ACHN (cell line): ENCODE measurements at regions not wholly inside any gene's neighbourhood (a gene's known extent, or its start where the extent isn't known, plus 50 kb on each side); places are given as distances from the start of the nearest gene placed in this dataset.
"Not testable (repeated sequence)": the region's sequence is repeated elsewhere in the genome, so short reads cannot be mapped to it uniquely, and the experiment has no call there.

Experiments
- DNase-seq: peaks from one replicate; pipeline ENCODE4 v3.0.0-alpha.2; 2015
- in situ Hi-C: cut with HindIII; loops from 2 replicates; pipeline ENCODE4 v1.10.0; 2017; ENCODE audit warnings: low sequenced_read_pairs, low pct_ligation_motif_present, low pct_unique_long_range_greater_than_20kb

GRCh38 chr17:22654447-22654846, 962.1 kb downstream of the KCNJ18 start:
- DNase-seq, result no peak
- in situ Hi-C loops, result no loop called here

GRCh38 chr17:22669721-22670120, 977.4 kb downstream of the KCNJ18 start:
- DNase-seq, result peak; percentile 24
- in situ Hi-C loops, result no loop called here

DNA sequence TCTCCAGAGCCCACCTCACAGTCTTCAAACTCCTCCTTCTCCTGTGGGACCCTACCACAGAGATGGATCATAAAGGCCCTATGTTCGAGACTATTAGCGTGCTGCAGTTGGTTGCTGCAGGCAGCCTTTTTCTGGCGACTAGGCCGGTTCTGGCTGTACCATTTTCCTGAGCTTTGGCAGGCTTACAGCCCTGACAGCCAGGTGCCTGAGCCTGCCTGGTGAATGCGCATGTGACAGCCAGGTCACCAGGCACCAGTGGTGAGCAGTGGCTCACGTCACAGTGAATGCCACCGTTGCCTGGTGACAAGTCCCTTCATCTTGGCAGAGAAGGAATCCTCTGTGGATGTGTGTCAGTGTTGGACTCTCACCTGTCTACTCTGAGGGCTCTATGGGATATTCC, 978.8 kb downstream of the KCNJ18 start:
- in situ Hi-C loops, result no loop called here
- DNase-seq, result no peak

DNA sequence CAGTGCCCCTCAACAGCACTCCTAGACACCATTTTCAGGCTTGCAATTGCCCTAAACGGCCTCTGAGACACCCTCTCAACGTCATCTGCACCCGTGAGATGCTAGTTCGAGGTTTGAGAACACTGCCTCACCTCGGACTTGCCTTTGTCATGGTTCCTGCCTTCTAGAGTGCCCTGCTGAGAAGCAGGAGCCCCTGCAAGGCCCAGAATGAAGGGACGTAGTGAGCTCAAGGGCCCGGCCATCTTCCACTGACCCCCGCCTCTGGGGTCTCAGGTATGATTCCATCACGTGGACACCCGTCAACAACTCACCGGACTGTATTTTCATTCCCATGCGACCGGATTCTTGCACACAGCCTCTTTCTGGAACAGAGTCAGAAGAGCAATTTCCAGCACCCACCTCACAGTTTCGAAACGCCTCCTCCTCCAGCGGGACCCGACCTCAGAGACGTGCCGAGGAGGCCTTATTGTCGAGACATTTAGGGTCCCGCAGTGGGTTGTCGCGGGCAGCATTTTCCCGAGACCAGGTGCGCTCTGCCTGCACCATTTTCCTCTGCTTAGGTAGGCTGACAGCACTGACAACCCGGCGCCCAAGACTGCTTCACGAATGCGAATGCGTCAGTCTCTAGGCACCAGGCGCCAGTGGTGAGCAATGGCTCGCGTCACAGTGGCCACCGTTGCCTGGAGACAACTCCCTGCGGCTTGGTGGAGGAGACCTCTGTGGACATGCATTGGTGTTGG, 999.9 kb downstream of the KCNJ18 start:
- DNase-seq, result no peak

DNA sequence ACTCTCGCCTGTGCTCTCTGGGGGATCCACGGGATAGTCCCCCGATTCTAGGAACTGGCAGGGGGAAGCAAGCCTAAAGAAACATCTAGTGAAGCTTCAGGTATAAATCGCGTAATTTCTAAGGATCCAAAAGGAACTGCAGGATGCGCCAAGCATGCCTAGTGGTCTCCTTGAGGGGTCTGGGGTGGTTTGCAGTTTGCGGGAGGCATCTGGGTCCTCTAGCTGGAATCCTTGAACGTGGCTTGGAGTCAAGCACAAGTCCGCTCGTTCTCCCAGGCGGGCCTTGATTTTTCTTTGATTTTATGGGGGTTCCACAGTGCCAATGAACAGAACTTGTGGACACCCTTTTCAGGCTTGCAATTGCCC, 1000.5 kb downstream of the KCNJ18 start:
- in situ Hi-C loops, result no loop called here
- no peak for DNase-seq

More for the DNA sequence above, 999.9 kb downstream of the KCNJ18 start:
- in situ Hi-C loops, result no loop called here

- DNase-seq, result no peak
- in situ Hi-C loops, result no loop called here
These were observed 1002.3 kb downstream of the KCNJ18 start for GRCh38 chr17:22694362-22695227.

DNA sequence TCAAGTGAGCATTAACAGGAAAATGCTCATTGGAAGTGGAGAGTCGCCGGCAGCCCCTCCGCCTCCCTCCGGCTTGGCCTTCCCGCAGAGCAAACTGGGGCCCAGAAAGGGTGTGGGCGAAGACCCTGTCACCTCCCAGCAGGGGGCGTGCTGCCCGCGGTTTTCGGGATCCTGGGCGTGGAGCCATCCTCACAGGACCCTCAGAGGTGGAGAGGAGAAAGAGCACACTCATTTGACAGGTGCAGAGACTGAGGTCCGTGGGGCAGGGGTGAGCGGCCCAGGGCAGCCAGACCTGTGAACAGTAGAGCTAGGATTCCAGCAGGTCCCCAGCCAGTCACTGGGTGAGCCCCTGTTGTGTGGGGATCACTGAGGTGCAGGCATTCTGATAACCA, 1002.9 kb downstream of the KCNJ18 start:
- in situ Hi-C loops, result no loop called here
- DNase-seq, result no peak

DNA sequence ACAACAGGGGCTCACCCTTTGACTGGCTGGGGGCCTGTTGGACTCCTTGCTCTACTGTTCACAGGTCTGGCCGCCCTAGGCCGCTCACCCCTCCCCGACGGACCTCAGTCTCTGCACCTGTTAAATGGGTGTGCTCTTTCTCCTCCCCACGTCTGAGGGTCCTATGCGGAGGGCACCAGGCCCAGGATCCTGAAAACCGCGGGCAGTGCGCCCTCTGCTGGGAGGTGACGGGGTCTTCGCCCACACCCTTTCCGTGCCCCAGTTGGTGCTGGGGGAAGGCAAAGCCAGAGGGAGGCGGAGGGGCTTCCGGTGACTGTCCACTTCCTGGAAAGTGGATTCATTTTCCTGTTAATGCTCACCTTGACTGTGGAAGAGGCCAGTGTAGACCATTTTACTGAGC, 1010.9 kb downstream of the KCNJ18 start:
- peak; percentile 24 for DNase-seq
- in situ Hi-C loops, result no loop called here

- in situ Hi-C loops, result no loop called here
These were observed 1011.6 kb downstream of the KCNJ18 start for GRCh38 chr17:22703786-22704441.

DNA sequence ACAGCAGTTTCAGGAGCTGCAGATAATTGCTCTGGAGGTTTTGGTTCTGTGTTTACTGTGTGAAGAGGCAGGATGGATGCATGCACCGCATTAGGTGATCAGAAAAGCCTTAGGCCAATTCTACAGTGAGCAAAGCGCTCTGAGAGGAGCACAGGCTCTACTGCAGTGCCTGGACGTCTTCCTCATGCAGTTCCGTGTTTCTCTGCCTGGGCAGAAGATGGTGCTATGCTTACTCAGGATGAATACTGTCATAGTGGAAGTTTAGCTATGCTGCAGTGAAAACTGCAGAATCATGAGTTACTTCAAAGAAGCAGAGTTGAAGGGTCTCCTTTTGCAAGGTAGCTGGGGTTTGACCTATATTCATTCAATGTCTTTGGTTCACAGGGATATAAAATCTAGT, 1012.4 kb downstream of the KCNJ18 start:
- DNase-seq, result no peak
- in situ Hi-C loops, result no loop called here

More at GRCh38 chr17:22703786-22704441, 1011.6 kb downstream of the KCNJ18 start:
- peak; percentile 25 for DNase-seq

DNA sequence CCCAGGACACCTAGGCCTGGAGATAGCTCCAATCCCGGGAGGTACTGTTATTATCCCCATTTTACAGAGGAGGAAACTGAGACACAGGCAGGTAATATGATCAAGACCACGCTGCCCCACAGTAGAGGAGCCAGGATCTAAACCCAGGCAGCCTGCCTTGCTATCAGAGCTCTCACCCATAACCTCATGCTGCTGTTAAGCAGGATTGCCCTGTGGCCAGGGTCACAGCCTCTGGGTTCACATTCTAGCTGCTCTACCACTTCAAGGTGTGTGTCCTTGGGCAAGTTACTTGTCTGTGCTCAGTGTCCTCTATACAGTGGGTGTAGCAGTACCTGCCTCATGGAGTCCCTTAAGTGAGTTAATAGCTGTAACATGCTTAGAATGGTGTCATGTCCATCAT, 1015.3 kb downstream of the KCNJ18 start:
- in situ Hi-C loops, result no loop called here

GRCh38 chr17:22717211-22717610, 1024.9 kb downstream of the KCNJ18 start:
- in situ Hi-C loops, result no loop called here
- no peak for DNase-seq

More for the DNA sequence above, 1015.3 kb downstream of the KCNJ18 start:
- DNase-seq, result no peak

GRCh38 chr17:22718689-22719088, 1026.4 kb downstream of the KCNJ18 start:
- in situ Hi-C loops, result no loop called here

GRCh38 chr17:22741066-22741465, 1048.7 kb downstream of the KCNJ18 start:
- in situ Hi-C loops, DNase-seq: not testable (repeated sequence)

More at GRCh38 chr17:22718689-22719088, 1026.4 kb downstream of the KCNJ18 start:
- no peak for DNase-seq
